Ishikawa (cell line): ENCODE measurements at regions not wholly inside any gene's neighbourhood (a gene's known extent, or its start where the extent isn't known, plus 50 kb on each side); places are given as distances from the start of the nearest gene placed in this dataset.

Experiments used
- CEBPB ChIP-seq: IDR thresholded peaks from 2 replicates; pipeline ENCODE4 v1.6.1; 2012
- CREB1 ChIP-seq: IDR thresholded peaks from 2 replicates; pipeline ENCODE4 v1.6.1; 2012; ENCODE audit warnings: low read depth
- EGR1 ChIP-seq: IDR thresholded peaks from 2 replicates; pipeline ENCODE4 v1.6.1; 2012
- EP300 ChIP-seq: IDR thresholded peaks from 2 replicates; pipeline ENCODE4 v1.6.1; 2012; ENCODE audit warnings: borderline replicate concordance
- FOXM1 ChIP-seq: IDR thresholded peaks from 2 replicates; pipeline ENCODE4 v1.6.1; 2012; ENCODE audit warnings: low read depth, borderline replicate concordance
- MAX ChIP-seq: IDR thresholded peaks from 2 replicates; pipeline ENCODE4 v1.6.1; 2012
- NFIC ChIP-seq: IDR thresholded peaks from 2 replicates; pipeline ENCODE4 v1.6.1; 2012
- RAD21 ChIP-seq: IDR thresholded peaks from 2 replicates; pipeline ENCODE4 v1.6.1; 2012; ENCODE audit warnings: low read depth
- REST ChIP-seq: IDR thresholded peaks from 2 replicates; pipeline ENCODE4 v1.6.1; 2012; ENCODE audit warnings: low read depth, mild to moderate bottlenecking
- TAF1 ChIP-seq: IDR thresholded peaks from 2 replicates; pipeline ENCODE4 v1.6.1; 2012; ENCODE audit warnings: low read depth, mild to moderate bottlenecking
- TCF12 ChIP-seq: IDR thresholded peaks from 2 replicates; pipeline ENCODE4 v1.6.1; 2012; ENCODE audit warnings: low read depth
- TEAD4 ChIP-seq: IDR thresholded peaks from 2 replicates; pipeline ENCODE4 v1.6.1; 2012
- USF1 ChIP-seq: IDR thresholded peaks from 2 replicates; pipeline ENCODE4 v1.6.1; 2012
- YY1 ChIP-seq: IDR thresholded peaks from 2 replicates; pipeline ENCODE4 v1.6.1; 2012; ENCODE audit warnings: low read depth
- ZBTB7A ChIP-seq: IDR thresholded peaks from 2 replicates; pipeline ENCODE4 v1.6.1; 2012; ENCODE audit warnings: low read depth

- no peak for TF ChIP-seq ZBTB7A
- no peak for TF ChIP-seq TCF12
- no peak for TF ChIP-seq NFIC
- no peak for TF ChIP-seq FOXM1
- no peak for TF ChIP-seq MAX
- no peak for TF ChIP-seq USF1
- TF ChIP-seq TAF1: no peak
- no peak for TF ChIP-seq EP300
- TF ChIP-seq YY1: no peak
- TF ChIP-seq CEBPB: no peak
- no peak for TF ChIP-seq CREB1
- TF ChIP-seq RAD21: no peak
- TF ChIP-seq EGR1: no peak
- TF ChIP-seq TEAD4: no peak
- no peak for TF ChIP-seq REST
These were observed 772.0 kb upstream of the CCDC179 start for GRCh38 chr11:23632293-23632692.

GRCh38 chr11:23644443-23644842, 784.2 kb upstream of the CCDC179 start:
- TF ChIP-seq FOXM1 (no peak), REST (no peak), USF1 (no peak), TEAD4 (no peak)

GRCh38 chr11:23653071-23653675, 792.9 kb upstream of the CCDC179 start:
- no peak for TF ChIP-seq CREB1
- no peak for TF ChIP-seq TEAD4

GRCh38 chr11:23668324-23668723, 808.0 kb upstream of the CCDC179 start:
- TF ChIP-seq CEBPB (no peak), USF1 (no peak), EP300 (no peak), TAF1 (no peak), YY1 (no peak), REST (no peak), TCF12 (no peak), ZBTB7A (no peak), FOXM1 (no peak), CREB1 (no peak), NFIC (no peak), EGR1 (no peak), RAD21 (no peak), TEAD4 (no peak), MAX (no peak)

GRCh38 chr11:23673366-23673765, 813.1 kb upstream of the CCDC179 start:
- TF ChIP-seq FOXM1 (no peak), NFIC (no peak), YY1 (no peak), MAX (no peak), USF1 (no peak), EGR1 (no peak), TCF12 (no peak)
